Spleen (tissue), 7 donors: ENCODE measurements at regions not wholly inside any gene's neighbourhood (a gene's known extent, or its start where the extent isn't known, plus 50 kb on each side); places are given as distances from the start of the nearest gene placed in this dataset.

Experiments
- CTCF ChIP-seq, 11 experiments: fragments of 200-600 bp in 7 of 11; fragments of 450-650 bp in 4 of 11; sonication (generic) in 4 of 11; IDR thresholded peaks in 8 of 11; conservative IDR thresholded peaks in 3 of 11; 1 replicate in 7 of 11; 2 replicates in 4 of 11; pipeline versions ENCODE4 v1.4.0 to v1.8.0; 2016 to 2021; ENCODE audit warnings: antibody characterized with exemption in 11 of 11, inconsistent platforms in 4 of 11, mild to moderate bottlenecking in 1 of 11
- POLR2A ChIP-seq, 3 donors: fragments of 450-650 bp; IDR thresholded peaks; one replicate each; pipeline ENCODE4 v1.5.1; 2017; ENCODE audit warnings: antibody characterized with exemption in 3 of 3, mild to moderate bottlenecking in 1 of 3
- donor health status: DM: no; HTN: no; CAD: no; lungs with moderate emphysema.
- donor health status: DM: no; HTN: no; CAD: no.
- donor health status: DM: no; HTN: no; CAD: no.

- TF ChIP-seq CTCF (IDR thresholded peaks at IDR 0.05 in 8 of 11, conservative IDR thresholded peaks at IDR 0.05 in 3 of 11): no peak
- TF ChIP-seq POLR2A (IDR thresholded peaks at IDR 0.05): no peak
Observed at GRCh38 chr6:14499309-14499708, 381.7 kb downstream of the CD83 start.
